A673 (cell line): ENCODE measurements at regions not wholly inside any gene's neighbourhood (a gene's known extent, or its start where the extent isn't known, plus 50 kb on each side); places are given as distances from the start of the nearest gene placed in this dataset.

Source experiments
- EZH2 ChIP-seq: fragments of 200-600 bp; sonication (generic); IDR thresholded peaks from 2 replicates; pipeline ENCODE4 v1.6.1; 2017; ENCODE audit warnings: borderline replicate concordance, low read depth, mild to moderate bottlenecking, mixed read lengths, antibody characterized with exemption, low read length; ENCODE audit not compliant: poor library complexity, severe bottlenecking
- TF ChIP-seq, protein P1 (sequence below): fragments of 300-800, 200-600 bp; sonication (generic); conservative IDR thresholded peaks from 2 replicates; pipeline ENCODE4 v1.5.1; 2017; ENCODE audit warnings: low read depth, mild to moderate bottlenecking, antibody characterized with exemption, low read length, moderate library complexity, mixed read lengths

DNA sequence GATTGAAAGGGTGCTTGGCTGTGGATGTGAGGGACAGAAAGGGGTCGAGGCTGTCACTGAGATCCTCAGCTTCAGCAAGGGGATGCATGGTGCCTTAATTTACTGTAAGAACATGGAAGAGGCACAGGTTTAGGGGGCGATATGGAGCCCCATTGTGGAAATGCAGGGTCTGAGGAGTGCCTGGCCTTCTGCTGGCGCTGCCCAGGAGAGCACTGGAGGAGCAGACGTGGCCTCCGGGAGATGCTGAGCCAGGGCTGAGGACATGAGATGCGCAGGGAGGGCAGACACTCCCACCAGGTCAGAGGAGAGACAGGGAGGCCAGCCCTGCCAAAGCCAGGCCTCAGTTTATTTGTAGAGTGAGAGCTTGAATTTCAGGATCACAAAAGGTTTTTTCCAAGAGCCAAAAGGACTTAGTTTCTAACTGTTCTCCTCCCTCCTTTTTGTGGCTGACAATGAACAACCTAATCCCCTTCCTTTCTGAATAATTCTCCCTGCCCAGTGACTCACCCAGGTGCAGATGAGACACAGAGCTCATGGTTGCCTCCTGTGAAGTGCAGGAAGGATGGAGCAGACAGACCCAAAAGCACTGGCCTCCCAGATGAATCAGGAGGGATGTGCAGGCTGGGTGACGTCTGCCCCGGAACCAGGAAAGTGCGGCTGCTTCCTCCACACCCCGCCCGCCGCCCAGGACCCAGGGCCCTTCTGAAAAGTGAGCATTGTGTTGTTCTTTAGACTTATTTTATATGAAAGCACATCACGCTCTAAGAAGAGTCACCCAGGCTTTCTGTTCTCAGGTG lies 73.0 kb upstream of the TMPRSS2 start:
- TF ChIP-seq, protein P1, sequence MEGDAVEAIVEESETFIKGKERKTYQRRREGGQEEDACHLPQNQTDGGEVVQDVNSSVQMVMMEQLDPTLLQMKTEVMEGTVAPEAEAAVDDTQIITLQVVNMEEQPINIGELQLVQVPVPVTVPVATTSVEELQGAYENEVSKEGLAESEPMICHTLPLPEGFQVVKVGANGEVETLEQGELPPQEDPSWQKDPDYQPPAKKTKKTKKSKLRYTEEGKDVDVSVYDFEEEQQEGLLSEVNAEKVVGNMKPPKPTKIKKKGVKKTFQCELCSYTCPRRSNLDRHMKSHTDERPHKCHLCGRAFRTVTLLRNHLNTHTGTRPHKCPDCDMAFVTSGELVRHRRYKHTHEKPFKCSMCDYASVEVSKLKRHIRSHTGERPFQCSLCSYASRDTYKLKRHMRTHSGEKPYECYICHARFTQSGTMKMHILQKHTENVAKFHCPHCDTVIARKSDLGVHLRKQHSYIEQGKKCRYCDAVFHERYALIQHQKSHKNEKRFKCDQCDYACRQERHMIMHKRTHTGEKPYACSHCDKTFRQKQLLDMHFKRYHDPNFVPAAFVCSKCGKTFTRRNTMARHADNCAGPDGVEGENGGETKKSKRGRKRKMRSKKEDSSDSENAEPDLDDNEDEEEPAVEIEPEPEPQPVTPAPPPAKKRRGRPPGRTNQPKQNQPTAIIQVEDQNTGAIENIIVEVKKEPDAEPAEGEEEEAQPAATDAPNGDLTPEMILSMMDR: no peak
- no peak for TF ChIP-seq EZH2
